Brain microvascular endothelial cell (primary cell): ENCODE measurements at regions not wholly inside any gene's neighbourhood (a gene's known extent, or its start where the extent isn't known, plus 50 kb on each side); places are given as distances from the start of the nearest gene placed in this dataset.

Source experiments
- DNase-seq: peaks from one replicate; pipeline ENCODE4 v3.0.0-alpha.2; 2020
- H3K27ac ChIP-seq: fragments of 250-450 bp; sonication (Bioruptor Pico); 2 replicates; pipeline ENCODE4 v1.5.1; 2020; ENCODE audit warnings: mild to moderate bottlenecking, moderate library complexity
- H3K27me3 ChIP-seq: fragments of 250-450 bp; sonication (Bioruptor Pico); replicated peaks from 2 replicates; pipeline ENCODE4 v1.5.1; 2020; ENCODE audit warnings: mild to moderate bottlenecking
- H3K36me3 ChIP-seq: fragments of 250-450 bp; sonication (Bioruptor Pico); replicated peaks from 2 replicates; pipeline ENCODE4 v1.5.1; 2020; ENCODE audit warnings: mild to moderate bottlenecking
- H3K4me3 ChIP-seq: 2 replicates; pipeline ENCODE4 v1.5.1; 2011; ENCODE audit warnings: low read depth, mild to moderate bottlenecking, control low read depth, low read length, moderate library complexity
- in situ Hi-C: cut with HindIII; loops from 2 replicates; pipeline ENCODE4 v1.10.0; 2017; ENCODE audit warnings: low sequenced_read_pairs, low pct_ligation_motif_present
- TF ChIP-seq, protein P1 (sequence below): IDR thresholded peaks from 2 replicates; pipeline ENCODE4 v1.5.1; 2011; ENCODE audit warnings: low read depth, mild to moderate bottlenecking, moderate library complexity, low read length, control low read depth, inconsistent platforms; ENCODE audit errors: missing control alignments

DNA sequence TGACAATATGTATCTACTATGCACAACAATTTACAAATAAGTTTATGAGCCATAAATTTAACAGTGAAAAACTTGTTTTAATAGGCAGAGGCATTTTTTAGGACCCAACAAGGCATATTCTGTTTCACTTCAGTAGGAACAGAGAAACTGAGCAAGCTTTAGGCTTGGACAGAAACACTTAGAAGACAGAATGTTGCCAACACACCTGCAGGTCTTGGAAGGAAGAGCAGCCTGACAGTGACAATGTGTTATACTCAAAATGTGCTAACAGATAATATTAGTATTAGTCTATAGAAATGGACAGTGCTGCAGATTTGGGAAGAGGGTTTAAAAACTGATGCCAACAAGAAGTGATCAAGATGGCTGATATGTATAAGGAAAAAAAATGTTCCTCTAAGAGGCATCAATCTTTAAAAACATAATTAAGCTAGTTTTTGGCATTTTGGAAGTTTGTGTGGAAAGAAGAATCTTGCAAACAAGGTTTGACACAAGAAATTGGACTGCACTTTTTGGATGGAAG is 297.1 kb upstream of the FSIP2 start:
- Histone ChIP-seq H3K27me3 (no peaks in the 10 kb centered on the region), H3K4me3 (no peak overlapping the region), H3K36me3 (no peaks in the 10 kb centered on the region), H3K27ac (no peak overlapping the region)
- in situ Hi-C loops: no loop called here
- TF ChIP-seq, protein P1, sequence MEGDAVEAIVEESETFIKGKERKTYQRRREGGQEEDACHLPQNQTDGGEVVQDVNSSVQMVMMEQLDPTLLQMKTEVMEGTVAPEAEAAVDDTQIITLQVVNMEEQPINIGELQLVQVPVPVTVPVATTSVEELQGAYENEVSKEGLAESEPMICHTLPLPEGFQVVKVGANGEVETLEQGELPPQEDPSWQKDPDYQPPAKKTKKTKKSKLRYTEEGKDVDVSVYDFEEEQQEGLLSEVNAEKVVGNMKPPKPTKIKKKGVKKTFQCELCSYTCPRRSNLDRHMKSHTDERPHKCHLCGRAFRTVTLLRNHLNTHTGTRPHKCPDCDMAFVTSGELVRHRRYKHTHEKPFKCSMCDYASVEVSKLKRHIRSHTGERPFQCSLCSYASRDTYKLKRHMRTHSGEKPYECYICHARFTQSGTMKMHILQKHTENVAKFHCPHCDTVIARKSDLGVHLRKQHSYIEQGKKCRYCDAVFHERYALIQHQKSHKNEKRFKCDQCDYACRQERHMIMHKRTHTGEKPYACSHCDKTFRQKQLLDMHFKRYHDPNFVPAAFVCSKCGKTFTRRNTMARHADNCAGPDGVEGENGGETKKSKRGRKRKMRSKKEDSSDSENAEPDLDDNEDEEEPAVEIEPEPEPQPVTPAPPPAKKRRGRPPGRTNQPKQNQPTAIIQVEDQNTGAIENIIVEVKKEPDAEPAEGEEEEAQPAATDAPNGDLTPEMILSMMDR: no peak
- no peak for DNase-seq

DNA sequence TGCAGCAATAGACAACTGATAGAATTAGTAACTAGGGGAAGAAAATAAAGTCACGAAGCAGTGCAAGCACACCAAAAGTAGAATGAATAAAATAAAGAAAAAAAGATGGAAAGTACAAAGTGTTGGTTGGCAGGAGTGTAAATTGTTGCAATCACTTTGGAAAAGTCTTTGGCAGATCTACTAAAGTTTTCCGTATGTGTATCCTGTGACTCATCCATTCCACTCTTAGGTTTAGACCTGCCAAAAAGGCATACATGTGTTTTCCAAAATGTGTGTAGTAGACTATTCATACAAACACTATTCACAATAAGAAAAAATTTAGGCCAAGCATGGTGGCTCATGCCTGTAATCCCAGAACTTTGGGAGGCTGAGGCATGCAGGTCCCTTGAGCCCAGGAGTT is 282.1 kb upstream of the FSIP2 start:
- no peaks in the 10 kb centered on the region for H3K27me3 ChIP-seq
- TF ChIP-seq, protein P1: no peak
- no peak overlapping the region for H3K4me3 ChIP-seq
- no peak for DNase-seq
- in situ Hi-C loops: no loop called here
- H3K27ac ChIP-seq: no peak overlapping the region
- H3K36me3 ChIP-seq: no peaks in the 10 kb centered on the region

DNA sequence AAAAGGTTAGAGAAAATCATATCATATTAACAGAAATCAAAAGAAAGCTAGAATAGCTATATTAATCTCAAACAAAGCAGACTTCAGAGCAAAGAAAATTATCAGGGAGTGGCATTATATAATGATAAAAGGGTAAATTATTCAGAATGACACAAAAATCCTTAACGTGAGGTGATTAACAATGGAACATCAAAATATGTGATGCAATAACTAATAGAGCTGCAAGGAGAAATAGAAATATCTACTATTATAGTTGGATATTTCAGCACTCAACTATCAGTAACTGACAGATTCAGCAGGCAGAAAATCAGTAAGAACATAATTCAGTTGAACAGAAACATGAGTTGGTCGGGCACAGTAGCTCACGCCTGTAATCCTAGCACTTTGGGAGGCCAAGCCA is 275.1 kb upstream of the FSIP2 start:
- in situ Hi-C loops: no loop called here
- TF ChIP-seq, protein P1: no peak

DNA sequence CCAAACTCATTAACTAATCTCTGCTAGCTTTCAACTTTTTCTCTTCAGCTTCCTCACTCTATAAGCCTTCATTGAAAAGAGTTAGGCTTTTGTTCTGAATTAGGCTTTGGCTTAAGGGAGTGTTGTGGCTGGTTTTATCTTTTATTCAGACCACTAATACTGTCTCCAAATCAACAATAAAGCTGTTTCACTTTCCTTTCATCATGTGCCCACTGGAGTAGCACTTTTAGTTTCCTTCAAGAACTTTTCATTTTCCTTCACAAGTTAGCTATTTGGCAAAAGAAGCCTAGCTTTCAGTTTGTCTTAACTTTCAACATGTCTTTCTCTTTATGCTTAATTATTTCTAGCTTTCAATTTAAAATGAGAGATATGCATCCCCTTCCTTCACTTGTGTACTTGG is 271.7 kb upstream of the FSIP2 start:
- no peak overlapping the region for H3K27ac ChIP-seq
- in situ Hi-C loops: no loop called here
- TF ChIP-seq, protein P1: no peak
- no peaks in the 10 kb centered on the region for H3K36me3 ChIP-seq
- no peaks in the 10 kb centered on the region for H3K27me3 ChIP-seq
- no peak overlapping the region for H3K4me3 ChIP-seq
- DNase-seq: no peak

More for the DNA sequence above, 275.1 kb upstream of the FSIP2 start:
- Histone ChIP-seq H3K27ac (no peak overlapping the region), H3K36me3 (no peaks in the 10 kb centered on the region), H3K4me3 (no peak overlapping the region), H3K27me3 (no peaks in the 10 kb centered on the region)
- DNase-seq: no peak

DNA sequence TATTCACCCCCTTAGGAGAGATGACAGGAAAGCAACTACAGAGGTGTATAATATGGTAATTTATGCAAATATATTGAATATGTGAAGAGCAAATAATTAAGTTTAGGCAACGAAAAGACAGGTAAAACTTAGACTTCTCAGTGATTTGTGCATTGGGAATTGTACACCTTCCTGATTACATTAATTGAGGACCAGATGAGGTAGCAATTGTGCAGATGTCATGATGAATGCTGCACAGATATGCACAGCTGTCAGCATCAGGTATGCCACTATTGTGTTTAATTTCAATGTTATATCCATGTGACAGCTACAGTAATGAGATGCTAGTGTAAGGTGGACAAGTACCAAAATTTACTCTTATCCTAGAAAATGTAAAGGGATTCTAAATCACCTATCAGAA is 267.2 kb upstream of the FSIP2 start:
- no peaks in the 10 kb centered on the region for H3K36me3 ChIP-seq

More for the DNA sequence above, 267.2 kb upstream of the FSIP2 start:
- TF ChIP-seq, protein P1: no peak
- H3K27ac ChIP-seq: no peak overlapping the region
- H3K27me3 ChIP-seq: no peaks in the 10 kb centered on the region
- in situ Hi-C loops: no loop called here
- no peak for DNase-seq
- no peak overlapping the region for H3K4me3 ChIP-seq
